ENCODE measurements at regions not wholly inside any gene's neighbourhood (a gene's known extent, or its start where the extent isn't known, plus 50 kb on each side); places are given as distances from the start of the nearest gene placed in this dataset.

DNA sequence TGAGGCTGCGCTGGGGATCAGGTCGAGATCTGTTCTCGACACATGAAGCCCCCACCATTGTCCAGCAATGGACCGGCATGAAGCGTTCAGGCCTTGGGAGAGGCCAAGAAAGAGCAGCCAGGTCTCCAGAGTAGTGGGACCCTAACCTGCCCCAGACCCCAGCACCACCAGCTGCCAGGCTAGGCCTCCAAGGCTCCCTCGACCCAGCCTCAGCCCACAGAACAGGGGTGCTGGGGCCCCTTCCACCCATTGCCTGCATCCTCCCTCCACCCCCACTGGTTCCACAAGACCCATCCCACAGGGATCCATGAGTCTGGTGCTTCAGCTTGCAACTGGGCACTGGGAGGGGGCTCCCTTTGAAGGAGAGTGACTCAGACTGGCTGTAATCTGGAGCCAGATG, 120.3 kb downstream of the TUBA3C start:
- TF ChIP-seq, protein P1, sequence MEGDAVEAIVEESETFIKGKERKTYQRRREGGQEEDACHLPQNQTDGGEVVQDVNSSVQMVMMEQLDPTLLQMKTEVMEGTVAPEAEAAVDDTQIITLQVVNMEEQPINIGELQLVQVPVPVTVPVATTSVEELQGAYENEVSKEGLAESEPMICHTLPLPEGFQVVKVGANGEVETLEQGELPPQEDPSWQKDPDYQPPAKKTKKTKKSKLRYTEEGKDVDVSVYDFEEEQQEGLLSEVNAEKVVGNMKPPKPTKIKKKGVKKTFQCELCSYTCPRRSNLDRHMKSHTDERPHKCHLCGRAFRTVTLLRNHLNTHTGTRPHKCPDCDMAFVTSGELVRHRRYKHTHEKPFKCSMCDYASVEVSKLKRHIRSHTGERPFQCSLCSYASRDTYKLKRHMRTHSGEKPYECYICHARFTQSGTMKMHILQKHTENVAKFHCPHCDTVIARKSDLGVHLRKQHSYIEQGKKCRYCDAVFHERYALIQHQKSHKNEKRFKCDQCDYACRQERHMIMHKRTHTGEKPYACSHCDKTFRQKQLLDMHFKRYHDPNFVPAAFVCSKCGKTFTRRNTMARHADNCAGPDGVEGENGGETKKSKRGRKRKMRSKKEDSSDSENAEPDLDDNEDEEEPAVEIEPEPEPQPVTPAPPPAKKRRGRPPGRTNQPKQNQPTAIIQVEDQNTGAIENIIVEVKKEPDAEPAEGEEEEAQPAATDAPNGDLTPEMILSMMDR (IDR thresholded peaks at IDR 0.05), result no peak
- H3K36me3 ChIP-seq, result no peaks in the 10 kb centered on the region
- peaks cover 16% of the 10 kb centered on the region for H3K9me3 ChIP-seq
- no peaks in the 10 kb centered on the region for H3K27me3 ChIP-seq (ENCODE audit: low read depth)
- H3K4me1 ChIP-seq, result no peaks in the 10 kb centered on the region
- H3K4me3 ChIP-seq, result no peak overlapping the region
- intact Hi-C loops (cut with DNase I), result no loop called here
- DNase-seq, result no peak
- no peak for ATAC-seq
- H3K27ac ChIP-seq, result no peak overlapping the region

DNA sequence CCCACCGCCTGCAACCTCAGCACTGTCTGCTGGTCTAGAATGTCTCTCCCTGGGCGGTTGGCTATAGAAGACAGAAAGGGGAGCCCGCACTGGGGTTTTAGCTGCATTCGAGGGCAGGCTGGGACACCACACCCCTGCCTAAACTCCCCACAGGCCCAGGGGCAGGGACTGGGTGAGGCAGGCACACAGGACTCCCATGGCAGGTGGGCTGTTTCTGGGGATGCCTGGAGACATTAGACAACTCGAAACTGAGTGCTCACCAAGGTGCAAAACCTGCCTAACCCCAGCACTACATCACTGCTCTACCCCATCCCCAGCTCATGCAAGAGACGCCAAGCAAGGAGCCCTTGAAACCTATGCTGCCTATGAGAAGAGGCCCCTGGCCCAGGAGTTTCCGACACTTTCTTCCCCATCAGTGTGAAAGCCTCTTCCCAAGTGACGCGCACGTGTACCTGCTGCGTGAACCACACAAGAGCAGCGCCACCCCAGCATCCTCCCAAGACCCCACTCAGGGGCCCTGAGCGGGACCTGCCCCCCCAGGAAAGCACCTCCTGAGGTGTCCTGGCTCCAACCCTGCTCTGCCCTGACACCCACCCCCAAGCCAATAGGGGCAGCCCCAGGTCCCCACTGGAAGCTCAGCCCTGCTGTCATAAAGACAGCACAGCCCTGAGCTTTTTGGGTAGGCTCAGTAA, 121.2 kb downstream of the TUBA3C start:
- ATAC-seq (no peak), DNase-seq (no peak)
- Histone ChIP-seq H3K9me3 (peaks cover 16% of the 10 kb centered on the region), H3K36me3 (no peaks in the 10 kb centered on the region), H3K4me3 (no peak overlapping the region), H3K27me3 (ENCODE audit: low read depth) (no peaks in the 10 kb centered on the region), H3K27ac (no peak overlapping the region), H3K4me1 (no peaks in the 10 kb centered on the region)
- TF ChIP-seq, protein P1 (IDR thresholded peaks at IDR 0.05), result no peak
- intact Hi-C loops (cut with DNase I), result no loop called here

DNA sequence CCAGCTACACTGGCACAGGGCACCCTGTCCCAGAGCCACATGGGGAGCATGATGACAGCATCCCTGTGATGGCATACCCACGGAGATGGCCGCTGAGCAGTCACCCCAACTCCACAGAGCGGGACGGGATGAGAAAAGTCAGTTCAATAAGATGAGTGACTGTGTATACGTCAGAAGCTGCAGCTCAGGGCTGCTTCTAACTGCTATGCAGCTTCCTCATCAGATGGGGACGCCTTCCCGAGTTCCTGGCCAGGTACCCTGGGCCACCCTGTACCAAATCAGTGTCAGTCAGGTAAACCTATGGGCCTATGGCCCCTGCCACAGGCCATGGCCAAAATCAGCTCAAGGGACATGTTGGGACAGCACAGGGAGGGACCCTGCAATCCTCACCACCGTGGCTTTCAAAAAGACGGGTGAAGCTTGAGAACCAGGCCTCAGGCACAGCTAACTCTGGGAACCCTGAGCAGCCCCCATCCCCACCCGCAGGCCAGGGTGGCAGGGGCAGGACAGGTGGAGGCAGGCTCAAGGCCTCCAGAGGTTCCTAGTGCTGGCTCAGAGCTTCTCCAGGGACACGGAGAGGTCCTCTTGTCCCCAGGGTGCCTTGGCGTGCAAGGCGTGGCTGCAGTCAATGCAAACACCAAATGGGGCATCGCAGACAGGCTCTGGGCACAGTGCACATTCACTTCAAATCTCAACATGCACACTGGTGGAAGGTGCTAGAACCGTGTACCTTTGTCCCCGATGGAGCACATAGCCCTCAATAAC, 122.4 kb downstream of the TUBA3C start:
- DNase-seq (no peak), ATAC-seq (no peak)
- no peaks in the 10 kb centered on the region for H3K27me3 ChIP-seq (ENCODE audit: low read depth)
- no peaks in the 10 kb centered on the region for H3K36me3 ChIP-seq
- TF ChIP-seq, protein P1 (IDR thresholded peaks at IDR 0.05), result no peak
- H3K27ac ChIP-seq, result no peak overlapping the region
- no peaks in the 10 kb centered on the region for H3K4me1 ChIP-seq
- intact Hi-C loops (cut with DNase I), result no loop called here
- H3K9me3 ChIP-seq, result peaks cover 13% of the 10 kb centered on the region
- no peak overlapping the region for H3K4me3 ChIP-seq

DNA sequence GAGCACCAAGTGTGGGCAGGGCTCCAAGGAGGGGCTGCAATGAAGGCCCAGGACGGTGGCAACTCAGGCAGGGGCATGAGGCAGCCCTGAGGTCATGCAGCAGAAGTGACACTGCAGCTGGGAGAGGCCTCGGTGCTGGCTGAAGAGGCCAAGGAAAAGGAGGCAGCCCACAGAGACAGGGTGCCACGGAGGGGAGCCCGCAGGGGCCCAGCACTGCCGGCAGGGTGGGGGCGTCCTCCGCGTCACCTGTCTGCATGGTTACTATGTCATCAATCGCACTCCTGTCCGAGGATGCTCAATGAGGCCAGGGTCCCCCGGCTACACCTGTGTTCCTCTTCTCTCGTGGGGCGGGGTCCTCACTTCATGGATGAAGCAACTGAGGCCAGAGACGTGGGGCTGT, 123.1 kb downstream of the TUBA3C start:
- DNase-seq, result no peak
- TF ChIP-seq, protein P1 (IDR thresholded peaks at IDR 0.05), result no peak

DNA sequence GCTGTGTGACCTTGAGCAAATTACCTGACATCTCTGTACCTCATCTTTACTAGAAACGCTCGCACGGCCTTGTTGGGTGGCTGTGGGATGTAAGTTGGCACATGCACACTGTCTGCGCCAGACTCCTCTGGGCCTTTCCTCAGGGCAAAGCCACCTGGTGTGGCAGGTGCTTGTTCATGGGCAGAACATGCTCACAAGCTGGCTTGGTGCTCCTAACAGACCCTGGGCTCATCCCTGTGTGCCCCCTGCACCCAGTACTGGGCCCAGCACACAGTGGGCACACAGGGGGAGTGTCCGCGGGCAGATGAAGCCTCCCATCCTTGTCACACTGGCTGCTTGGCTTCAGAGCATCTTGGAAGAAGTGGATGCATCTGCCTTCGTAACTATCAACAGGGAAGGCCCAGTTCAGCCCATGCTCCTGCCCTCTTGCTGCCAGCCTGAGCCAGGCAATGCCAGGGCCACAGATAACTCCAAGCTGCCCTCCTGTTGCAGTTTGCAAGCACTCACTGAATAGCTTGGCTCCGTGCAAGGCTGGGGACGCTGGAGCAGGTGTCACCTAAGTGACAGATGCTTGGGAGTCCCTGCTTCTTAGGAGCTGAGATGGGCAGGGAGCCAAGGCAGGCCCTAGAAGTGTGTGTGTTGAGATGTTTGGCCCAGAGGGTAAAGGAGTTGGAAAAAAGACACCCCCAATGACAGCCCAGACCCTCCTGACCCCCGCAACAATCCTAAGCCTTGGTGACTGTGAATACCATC, 123.9 kb downstream of the TUBA3C start:
- Histone ChIP-seq H3K9me3 (peaks cover under 1% of the 10 kb centered on the region), H3K27me3 (ENCODE audit: low read depth) (no peaks in the 10 kb centered on the region), H3K4me1 (no peaks in the 10 kb centered on the region), H3K4me3 (no peak overlapping the region), H3K36me3 (no peaks in the 10 kb centered on the region), H3K27ac (no peak overlapping the region)
- TF ChIP-seq, protein P1 (IDR thresholded peaks at IDR 0.05), result no peak
- DNase-seq (no peak), ATAC-seq (no peak)
- intact Hi-C loops (cut with DNase I), result no loop called here

More for the DNA sequence above, 123.1 kb downstream of the TUBA3C start:
- Histone ChIP-seq H3K27ac (no peak overlapping the region), H3K9me3 (peaks cover 8% of the 10 kb centered on the region), H3K4me3 (no peak overlapping the region), H3K4me1 (no peaks in the 10 kb centered on the region), H3K36me3 (no peaks in the 10 kb centered on the region), H3K27me3 (ENCODE audit: low read depth) (no peaks in the 10 kb centered on the region)
- ATAC-seq, result no peak
- intact Hi-C loops (cut with DNase I), result no loop called here

Measured in lower lobe of right lung (tissue), 2 donors.